SU-DHL-6 (cell line): ENCODE measurements at regions not wholly inside any gene's neighbourhood (a gene's known extent, or its start where the extent isn't known, plus 50 kb on each side); places are given as distances from the start of the nearest gene placed in this dataset.

Experiments
- H2AFZ ChIP-seq: fragments of 200-600 bp; sonication (generic); 2 replicates; pipeline ENCODE4 v1.6.1; 2014; ENCODE audit warnings: low read depth, mild to moderate bottlenecking, moderate library complexity, mixed read lengths, antibody characterized with exemption, low read length; ENCODE audit not compliant: severe bottlenecking
- H3F3A ChIP-seq: fragments of 200-600 bp; shearing (Covaris generic); 2 replicates; pipeline ENCODE4 v1.6.0; 2016; ENCODE audit warnings: antibody characterized with exemption, mild to moderate bottlenecking; ENCODE audit not compliant: insufficient read depth
- H3K27ac ChIP-seq: fragments of 200-600 bp; sonication (generic); 2 replicates; pipeline ENCODE4 v1.5.1; 2016; ENCODE audit warnings: low read depth, mild to moderate bottlenecking, low read length, moderate library complexity, mixed read lengths
- H3K27me3 ChIP-seq: fragments of 200-600 bp; sonication (generic), shearing (Covaris generic); 2 replicates; pipeline ENCODE4 v1.6.0; 2014; ENCODE audit warnings: mild to moderate bottlenecking, low read length
- H3K36me3 ChIP-seq: fragments of 200-600 bp; sonication (generic); 2 replicates; pipeline ENCODE4 v1.6.1; 2014; ENCODE audit warnings: mild to moderate bottlenecking, low read length, mixed read lengths
- H3K4me2 ChIP-seq: fragments of 300-600, 200-600 bp; shearing (Covaris generic), sonication (generic); 2 replicates; pipeline ENCODE4 v1.6.0; 2014; ENCODE audit warnings: low read length, low read depth, mild to moderate bottlenecking; ENCODE audit not compliant: poor library complexity, severe bottlenecking
- H3K4me3 ChIP-seq: fragments of 200-600 bp; sonication (generic); 2 replicates; pipeline ENCODE4 v1.5.1; 2014; ENCODE audit warnings: antibody characterized with exemption, low read length, mild to moderate bottlenecking, mixed read lengths; ENCODE audit not compliant: insufficient read depth, poor library complexity, severe bottlenecking
- H3K79me2 ChIP-seq: fragments of 200-600 bp; sonication (generic); 2 replicates; pipeline ENCODE4 v1.6.1; 2014; ENCODE audit warnings: mild to moderate bottlenecking, low read length, moderate library complexity; ENCODE audit not compliant: insufficient read depth
- H3K9ac ChIP-seq: fragments of 200-600 bp; sonication (generic); 2 replicates; pipeline ENCODE4 v1.7.0; 2014; ENCODE audit warnings: mild to moderate bottlenecking, low read length
- H3K9me2 ChIP-seq: fragments of 200-600 bp; sonication (generic); replicated peaks from 2 replicates; pipeline ENCODE4 v1.6.1; 2014; ENCODE audit warnings: low read length; ENCODE audit not compliant: insufficient read depth
- H3K9me3 ChIP-seq: fragments of 200-600 bp; sonication (generic); 2 replicates; pipeline ENCODE4 v1.6.1; 2014; ENCODE audit warnings: low read length, mixed read lengths; ENCODE audit not compliant: insufficient read depth
- H4K20me1 ChIP-seq: fragments of 200-600 bp; sonication (generic); 2 replicates; pipeline ENCODE4 v1.6.1; 2014; ENCODE audit warnings: low read depth, mild to moderate bottlenecking, antibody characterized with exemption, low read length, moderate library complexity, mixed read lengths
- CTCF ChIP-seq: fragments of 200-600 bp; sonication (generic); IDR thresholded peaks from one replicate; pipeline ENCODE4 v1.5.1; 2017; ENCODE audit warnings: antibody characterized with exemption, mild to moderate bottlenecking, low read length, moderate library complexity; ENCODE audit not compliant: insufficient read depth, poor library complexity, severe bottlenecking
- EZH2phosphoT487 ChIP-seq: fragments of 200-600 bp; sonication (generic), shearing (Covaris generic); conservative IDR thresholded peaks from 2 replicates; pipeline ENCODE4 v1.6.1; 2018; ENCODE audit warnings: mild to moderate bottlenecking, antibody characterized with exemption, low read length, moderate library complexity, mixed read lengths

GRCh38 chr5:159393854-159394274 is 63.6 kb upstream of the IL12B start:
- Histone ChIP-seq H3K4me3 (no peak overlapping the region), H3K36me3 (no peaks in the 10 kb centered on the region), H3K27ac (no peak overlapping the region), H3K79me2 (no peaks in the 10 kb centered on the region), H4K20me1 (no peaks in the 10 kb centered on the region), H3K9me3 (no peaks in the 10 kb centered on the region), H3K9me2 (no peaks in the 10 kb centered on the region), H3K4me2 (no peak overlapping the region), H2AFZ (no peak overlapping the region), H3K9ac (no peak overlapping the region), H3K27me3 (no peaks in the 10 kb centered on the region), H3F3A (no peaks in the 10 kb centered on the region)
- no peak for TF ChIP-seq EZH2phosphoT487
- TF ChIP-seq CTCF: no peak

- H3K36me3 ChIP-seq: no peaks in the 10 kb centered on the region
- no peaks in the 10 kb centered on the region for H3K9me3 ChIP-seq
- TF ChIP-seq EZH2phosphoT487: no peak
- TF ChIP-seq CTCF: no peak
- no peaks in the 10 kb centered on the region for H4K20me1 ChIP-seq
- H3K9me2 ChIP-seq: no peaks in the 10 kb centered on the region
- H3K4me3 ChIP-seq: no peak overlapping the region
- no peaks in the 10 kb centered on the region for H3K79me2 ChIP-seq
- no peak overlapping the region for H2AFZ ChIP-seq
- no peak overlapping the region for H3K27ac ChIP-seq
- H3K9ac ChIP-seq: no peak overlapping the region
- no peaks in the 10 kb centered on the region for H3F3A ChIP-seq
- H3K4me2 ChIP-seq: no peak overlapping the region
- H3K27me3 ChIP-seq: no peaks in the 10 kb centered on the region
These were observed 64.9 kb upstream of the IL12B start for GRCh38 chr5:159395202-159395601.

- no peaks in the 10 kb centered on the region for H3F3A ChIP-seq
- H4K20me1 ChIP-seq: no peaks in the 10 kb centered on the region
- no peaks in the 10 kb centered on the region for H3K9me2 ChIP-seq
- no peaks in the 10 kb centered on the region for H3K27me3 ChIP-seq
- H3K4me2 ChIP-seq: no peak overlapping the region
- H3K4me3 ChIP-seq: no peak overlapping the region
- no peaks in the 10 kb centered on the region for H3K9me3 ChIP-seq
- H3K79me2 ChIP-seq: no peaks in the 10 kb centered on the region
- H2AFZ ChIP-seq: no peak overlapping the region
- H3K27ac ChIP-seq: no peak overlapping the region
- TF ChIP-seq CTCF (no peak), EZH2phosphoT487 (no peak)
- no peaks in the 10 kb centered on the region for H3K36me3 ChIP-seq
- H3K9ac ChIP-seq: no peak overlapping the region
These were observed 68.6 kb upstream of the IL12B start for GRCh38 chr5:159398936-159399335.

- Histone ChIP-seq H3K27me3 (no peaks in the 10 kb centered on the region), H3K9me2 (no peaks in the 10 kb centered on the region), H4K20me1 (no peaks in the 10 kb centered on the region), H3K27ac (no peak overlapping the region), H3F3A (no peaks in the 10 kb centered on the region), H2AFZ (no peak overlapping the region), H3K9ac (no peak overlapping the region), H3K79me2 (no peaks in the 10 kb centered on the region), H3K9me3 (no peaks in the 10 kb centered on the region), H3K36me3 (no peaks in the 10 kb centered on the region), H3K4me2 (no peak overlapping the region), H3K4me3 (no peak overlapping the region)
- TF ChIP-seq EZH2phosphoT487 (no peak), CTCF (no peak)
These were observed 70.2 kb upstream of the IL12B start for GRCh38 chr5:159400476-159400875.
